ENCODE measurements at regions not wholly inside any gene's neighbourhood (a gene's known extent, or its start where the extent isn't known, plus 50 kb on each side); places are given as distances from the start of the nearest gene placed in this dataset.
"Not testable (repeated sequence)": the region's sequence is repeated elsewhere in the genome, so short reads cannot be mapped to it uniquely, and the experiment has no call there.

- ATAC-seq: no peak
- no peaks in the 10 kb centered on the region for H3K27me3 ChIP-seq
- no peak for TF ChIP-seq CTCF (IDR thresholded peaks at IDR 0.05)
- WGBS, 2 donors: 85 to 87% methylated on average over 4 of the region's 4 CpGs
- no peak overlapping the region for H3K27ac ChIP-seq
- H3K4me3 ChIP-seq: no peak overlapping the region
- H3K9me3 ChIP-seq: peaks cover 0 to 8% (median 0%) of the 10 kb centered on the region in 11 donors
- no peak for DNase-seq
- H3K4me1 ChIP-seq: no peaks in the 10 kb centered on the region
- no peaks in the 10 kb centered on the region for H3K36me3 ChIP-seq
- intact Hi-C loops (cut with DNase I): no loop called here
Observed at GRCh38 chr10:61580608-61581007, 82.1 kb upstream of the CABCOCO1 start.

- H3K4me3 ChIP-seq; H3K27me3 ChIP-seq; intact Hi-C loops (cut with DNase I); H3K4me1 ChIP-seq; DNase-seq; H3K36me3 ChIP-seq; ATAC-seq; H3K27ac ChIP-seq: not testable (repeated sequence)
- WGBS, 2 donors: 85 to 89% methylated on average over 4 of the region's 4 CpGs
- peaks cover 0 to 39% (median 7%) of the 10 kb centered on the region in 11 donors for H3K9me3 ChIP-seq
Observed at GRCh38 chr10:61570204-61570603, 92.5 kb upstream of the CABCOCO1 start.

DNA sequence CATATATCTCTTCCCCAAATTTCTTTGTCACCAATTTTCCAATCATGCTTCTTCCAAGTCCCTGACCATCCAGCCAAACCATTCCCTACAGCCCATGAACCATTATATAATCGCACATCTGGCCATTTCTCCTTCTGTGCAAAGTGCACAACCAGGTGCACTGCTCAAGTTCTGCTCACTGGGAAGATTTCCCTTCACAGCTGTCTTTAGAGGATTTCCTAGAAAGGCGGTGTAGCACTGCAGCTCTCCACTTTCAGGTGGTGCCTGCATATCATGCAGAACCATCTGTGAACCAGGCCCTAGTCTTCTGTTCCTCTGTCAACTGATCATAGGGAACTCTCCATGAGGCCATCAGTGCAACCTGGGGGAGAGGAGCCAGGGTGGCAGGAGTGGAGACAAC is 95.0 kb upstream of the CABCOCO1 start:
- TF ChIP-seq CTCF (IDR thresholded peaks at IDR 0.05): no peak

DNA sequence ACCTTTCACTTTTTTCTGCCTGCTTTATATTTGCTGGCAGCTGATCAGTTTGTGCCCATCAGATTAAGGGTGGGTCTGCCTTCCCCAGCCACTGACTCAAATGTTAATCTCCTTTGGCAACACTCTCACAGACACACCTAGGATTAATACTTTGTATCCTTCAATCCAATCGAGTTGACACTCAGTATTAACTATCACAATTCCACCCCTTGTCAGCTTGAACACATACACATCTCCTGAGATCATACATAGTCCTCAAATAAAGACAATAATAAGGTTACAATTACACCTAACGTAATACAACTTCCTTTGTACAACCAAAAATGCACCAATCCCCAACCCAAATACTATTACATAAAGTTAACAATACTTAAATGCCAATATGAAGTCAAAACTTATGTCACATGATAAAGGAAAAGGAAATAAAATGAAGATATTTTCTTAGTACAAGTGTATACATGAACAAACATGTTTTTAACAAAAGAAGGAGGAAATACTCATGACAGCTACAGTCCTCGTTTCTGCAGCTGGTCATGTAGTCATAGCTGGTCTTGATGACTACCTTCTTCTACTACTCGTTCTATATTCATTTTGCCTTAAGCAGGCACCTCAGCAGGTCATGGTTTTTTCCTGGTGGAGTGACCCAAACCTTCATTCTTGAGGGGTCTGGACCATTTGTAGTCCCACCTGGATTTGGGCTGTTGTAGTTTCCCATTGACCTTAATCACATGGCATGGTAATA is 96.7 kb upstream of the CABCOCO1 start:
- no peak for DNase-seq
- H3K4me3 ChIP-seq: no peak overlapping the region
- 78 to 80% methylated on average over 4 of the region's 4 CpGs for WGBS, 2 donors
- no peaks in the 10 kb centered on the region for H3K27me3 ChIP-seq
- intact Hi-C loops (cut with DNase I): no loop called here
- no peak overlapping the region for H3K27ac ChIP-seq
- H3K4me1 ChIP-seq: no peaks in the 10 kb centered on the region
- H3K9me3 ChIP-seq: peaks cover 0 to 24% (median 7%) of the 10 kb centered on the region in 11 donors
- TF ChIP-seq CTCF (IDR thresholded peaks at IDR 0.05): no peak
- no peak for ATAC-seq
- no peaks in the 10 kb centered on the region for H3K36me3 ChIP-seq

More for the DNA sequence above, 95.0 kb upstream of the CABCOCO1 start:
- DNase-seq (no peak), ATAC-seq (no peak)
- intact Hi-C loops (cut with DNase I): no loop called here
- 87 to 92% methylated on average over 2 of the region's 2 CpGs for WGBS, 2 donors
- Histone ChIP-seq H3K27me3 (no peaks in the 10 kb centered on the region), H3K36me3 (no peaks in the 10 kb centered on the region), H3K4me1 (no peaks in the 10 kb centered on the region), H3K4me3 (no peak overlapping the region), H3K9me3 (peaks cover 0 to 39% (median 7%) of the 10 kb centered on the region in 11 donors), H3K27ac (no peak overlapping the region)

DNA sequence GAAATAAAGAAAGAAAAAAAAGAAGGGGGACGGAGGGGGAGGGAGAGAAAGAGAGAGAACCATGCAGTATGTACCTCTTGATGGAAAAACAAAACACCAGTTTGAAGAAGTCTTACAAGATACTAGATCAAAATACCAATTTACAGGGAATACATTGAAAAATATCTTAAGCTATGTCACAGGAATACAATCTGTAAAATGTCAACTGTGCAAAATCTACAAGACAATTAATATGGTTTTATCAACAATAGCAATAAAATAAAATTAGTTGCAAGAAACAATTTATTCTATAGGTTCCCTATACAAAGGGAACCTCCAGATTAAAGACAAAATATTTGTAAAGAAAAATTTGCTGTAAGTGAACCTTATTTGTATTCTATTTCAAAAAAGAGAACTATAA is 98.3 kb upstream of the CABCOCO1 start:
- no peak overlapping the region for H3K4me3 ChIP-seq

More for the DNA sequence above, 98.3 kb upstream of the CABCOCO1 start:
- H3K9me3 ChIP-seq: peaks cover 0 to 9% (median 0%) of the 10 kb centered on the region in 11 donors
- WGBS, 2 donors: 76 to 85% methylated on average over 1 of the region's 1 CpG
- DNase-seq (no peak), ATAC-seq (no peak)
- no peak overlapping the region for H3K27ac ChIP-seq
- intact Hi-C loops (cut with DNase I): no loop called here
- H3K36me3 ChIP-seq: no peaks in the 10 kb centered on the region
- no peak for TF ChIP-seq CTCF (IDR thresholded peaks at IDR 0.05)
- H3K4me1 ChIP-seq: no peaks in the 10 kb centered on the region
- H3K27me3 ChIP-seq: no peaks in the 10 kb centered on the region

All from heart right ventricle (tissue), 16 donors.